HL-60 (cell line): ENCODE measurements at regions not wholly inside any gene's neighbourhood (a gene's known extent, or its start where the extent isn't known, plus 50 kb on each side); places are given as distances from the start of the nearest gene placed in this dataset.

Experiments
- CTCF ChIP-seq: IDR thresholded peaks from one replicate; pipeline ENCODE4 v1.5.1; 2011; ENCODE audit warnings: low read length, control low read depth, inconsistent platforms; ENCODE audit not compliant: insufficient read depth
- GABPA ChIP-seq: IDR thresholded peaks from 2 replicates; pipeline ENCODE4 v1.6.1; 2012; ENCODE audit warnings: low read depth
- POLR2AphosphoS5 ChIP-seq: IDR thresholded peaks from 2 replicates; pipeline ENCODE4 v1.6.1; 2012; ENCODE audit warnings: low read depth
- SPI1 ChIP-seq: IDR thresholded peaks from 2 replicates; pipeline ENCODE4 v1.6.1; 2012; ENCODE audit warnings: low read depth, mild to moderate bottlenecking, borderline replicate concordance
- TF ChIP-seq, protein P1 (sequence below): IDR thresholded peaks from 2 replicates; pipeline ENCODE4 v1.6.1; 2012; ENCODE audit warnings: low read depth; ENCODE audit not compliant: insufficient replicate concordance

GRCh38 chr18:53798516-53798915, 426.0 kb downstream of the MBD2 start:
- TF ChIP-seq CTCF (no peak), POLR2AphosphoS5 (no peak), GABPA (no peak), SPI1 (no peak)
- TF ChIP-seq, protein P1, sequence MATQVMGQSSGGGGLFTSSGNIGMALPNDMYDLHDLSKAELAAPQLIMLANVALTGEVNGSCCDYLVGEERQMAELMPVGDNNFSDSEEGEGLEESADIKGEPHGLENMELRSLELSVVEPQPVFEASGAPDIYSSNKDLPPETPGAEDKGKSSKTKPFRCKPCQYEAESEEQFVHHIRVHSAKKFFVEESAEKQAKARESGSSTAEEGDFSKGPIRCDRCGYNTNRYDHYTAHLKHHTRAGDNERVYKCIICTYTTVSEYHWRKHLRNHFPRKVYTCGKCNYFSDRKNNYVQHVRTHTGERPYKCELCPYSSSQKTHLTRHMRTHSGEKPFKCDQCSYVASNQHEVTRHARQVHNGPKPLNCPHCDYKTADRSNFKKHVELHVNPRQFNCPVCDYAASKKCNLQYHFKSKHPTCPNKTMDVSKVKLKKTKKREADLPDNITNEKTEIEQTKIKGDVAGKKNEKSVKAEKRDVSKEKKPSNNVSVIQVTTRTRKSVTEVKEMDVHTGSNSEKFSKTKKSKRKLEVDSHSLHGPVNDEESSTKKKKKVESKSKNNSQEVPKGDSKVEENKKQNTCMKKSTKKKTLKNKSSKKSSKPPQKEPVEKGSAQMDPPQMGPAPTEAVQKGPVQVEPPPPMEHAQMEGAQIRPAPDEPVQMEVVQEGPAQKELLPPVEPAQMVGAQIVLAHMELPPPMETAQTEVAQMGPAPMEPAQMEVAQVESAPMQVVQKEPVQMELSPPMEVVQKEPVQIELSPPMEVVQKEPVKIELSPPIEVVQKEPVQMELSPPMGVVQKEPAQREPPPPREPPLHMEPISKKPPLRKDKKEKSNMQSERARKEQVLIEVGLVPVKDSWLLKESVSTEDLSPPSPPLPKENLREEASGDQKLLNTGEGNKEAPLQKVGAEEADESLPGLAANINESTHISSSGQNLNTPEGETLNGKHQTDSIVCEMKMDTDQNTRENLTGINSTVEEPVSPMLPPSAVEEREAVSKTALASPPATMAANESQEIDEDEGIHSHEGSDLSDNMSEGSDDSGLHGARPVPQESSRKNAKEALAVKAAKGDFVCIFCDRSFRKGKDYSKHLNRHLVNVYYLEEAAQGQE = no peak
